Skeletal muscle cell (primary cell): ENCODE measurements at regions not wholly inside any gene's neighbourhood (a gene's known extent, or its start where the extent isn't known, plus 50 kb on each side); places are given as distances from the start of the nearest gene placed in this dataset.
"Not testable (repeated sequence)": the region's sequence is repeated elsewhere in the genome, so short reads cannot be mapped to it uniquely, and the experiment has no call there.

Experiments used
- DNase-seq: peaks from one replicate; pipeline ENCODE4 v3.0.0-alpha.2; 2010; ENCODE audit warnings: low read depth
- H3K4me3 ChIP-seq: 2 replicates; pipeline ENCODE4 v1.5.1; 2011; ENCODE audit warnings: low read depth, mild to moderate bottlenecking, control low read depth, low read length, moderate library complexity

- no peak for DNase-seq
These were observed 74.0 kb upstream of the TRPM1 start for GRCh38 chr15:31175484-31175883.

GRCh38 chr15:31177951-31178350 is 76.4 kb upstream of the TRPM1 start:
- DNase-seq = no peak
- no peak overlapping the region for H3K4me3 ChIP-seq

More at GRCh38 chr15:31175484-31175883, 74.0 kb upstream of the TRPM1 start:
- no peak overlapping the region for H3K4me3 ChIP-seq

DNA sequence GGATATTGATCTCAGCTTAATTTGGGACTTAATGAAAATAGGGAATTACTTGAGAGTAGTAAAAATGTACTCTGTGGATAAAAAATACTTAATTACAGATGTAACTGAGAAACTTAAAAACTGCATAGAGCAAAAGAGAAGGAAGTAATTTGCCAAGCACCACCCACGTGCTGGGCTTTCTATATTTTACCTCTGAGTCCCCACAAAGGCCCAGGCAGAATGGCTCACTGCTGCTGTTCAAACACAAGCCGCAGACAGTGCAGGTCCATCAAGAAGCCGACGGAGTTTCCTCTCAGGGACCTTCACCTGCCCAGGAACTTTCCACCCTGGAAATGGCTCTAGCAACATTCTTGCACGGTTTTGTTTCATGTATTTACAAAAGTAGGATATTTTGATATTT is 77.2 kb upstream of the TRPM1 start:
- DNase-seq = no peak
- no peak overlapping the region for H3K4me3 ChIP-seq

DNA sequence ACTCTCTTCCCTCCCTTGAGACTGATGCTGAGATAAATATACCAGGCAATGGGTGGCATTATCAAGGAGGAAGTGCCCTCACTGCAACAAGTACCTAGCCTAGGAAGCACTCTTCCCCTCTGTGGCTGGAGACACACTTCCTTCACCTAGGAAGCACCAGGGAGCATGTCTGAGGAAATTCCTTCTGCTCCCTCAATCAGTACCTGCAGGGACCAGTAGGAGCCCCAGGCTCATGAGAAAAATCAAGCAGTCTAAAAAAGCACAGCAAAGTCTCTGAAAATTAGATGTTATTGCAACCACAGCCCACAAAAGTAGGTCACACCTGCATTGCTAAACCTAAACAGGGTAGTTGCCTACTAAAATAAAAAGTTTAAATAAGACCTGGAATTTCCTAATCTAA is 78.2 kb upstream of the TRPM1 start:
- H3K4me3 ChIP-seq = no peak overlapping the region
- no peak for DNase-seq

DNA sequence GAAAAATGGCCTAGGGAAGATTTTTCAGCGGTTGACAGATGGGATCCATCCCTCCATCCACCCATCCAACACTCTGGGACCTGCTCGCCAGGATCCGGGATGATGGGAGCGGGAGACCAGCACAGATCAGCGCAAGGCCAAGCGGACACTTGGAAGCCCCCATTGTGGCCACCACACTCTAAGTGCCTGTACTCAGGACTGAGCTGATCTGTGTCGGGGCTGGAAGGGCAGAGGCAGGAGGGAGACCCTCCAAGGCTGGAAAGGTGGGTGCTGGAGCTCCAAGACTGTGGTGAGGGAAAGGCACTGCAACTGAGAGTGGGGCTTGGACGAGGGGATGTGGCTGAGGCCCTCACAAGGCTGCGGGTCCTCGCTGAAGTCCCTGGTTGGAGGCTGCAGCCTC is 91.8 kb upstream of the TRPM1 start:
- H3K4me3 ChIP-seq = no peak overlapping the region
- no peak for DNase-seq

GRCh38 chr15:31195871-31196270 is 94.3 kb upstream of the TRPM1 start:
- no peak for DNase-seq
- H3K4me3 ChIP-seq = no peak overlapping the region

GRCh38 chr15:31197497-31198414 is 96.2 kb upstream of the TRPM1 start:
- DNase-seq = no peak
- H3K4me3 ChIP-seq = no peak overlapping the region

GRCh38 chr15:31200735-31201151 is 99.2 kb upstream of the TRPM1 start:
- no peak for DNase-seq
- H3K4me3 ChIP-seq = no peak overlapping the region

DNA sequence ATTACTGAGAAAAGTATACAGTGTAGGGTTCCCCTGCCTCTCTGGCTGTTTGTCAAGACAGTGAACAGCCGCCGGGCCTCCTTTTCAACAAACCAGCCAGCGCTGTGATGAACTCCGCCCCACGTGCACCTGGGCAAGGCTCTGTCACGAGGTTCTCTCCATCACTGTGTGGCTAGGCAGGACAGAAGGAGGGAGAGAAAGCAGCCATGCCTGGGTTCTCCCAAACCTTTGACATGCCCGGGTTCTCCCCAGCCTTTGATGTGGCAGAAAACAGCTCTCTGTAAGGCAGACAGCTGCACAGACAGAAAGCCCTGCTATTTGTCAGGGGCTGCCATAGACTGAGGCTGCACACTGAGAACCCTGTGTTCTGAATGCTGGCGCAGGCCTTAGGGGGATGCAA is 101.4 kb upstream of the TRPM1 start:
- DNase-seq = no peak
- no peak overlapping the region for H3K4me3 ChIP-seq

DNA sequence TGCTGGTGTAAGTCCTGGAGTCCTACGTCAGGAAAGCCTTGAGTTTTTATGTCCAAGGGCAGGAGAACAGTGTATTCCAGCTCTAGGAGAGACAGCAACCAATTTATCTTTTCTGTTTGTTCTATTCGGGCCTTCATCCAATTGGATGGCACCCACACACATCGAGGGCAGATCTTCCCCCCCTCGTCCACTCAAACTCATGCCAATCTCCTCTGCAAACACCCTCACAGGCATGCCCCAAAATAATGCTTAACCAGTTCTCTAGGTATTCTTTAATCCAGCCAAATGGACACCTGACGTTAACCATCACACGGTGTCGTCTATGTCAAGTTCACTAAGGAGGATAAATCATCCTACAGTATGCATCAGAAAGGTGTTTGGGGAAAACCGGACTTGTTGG is 102.5 kb upstream of the TRPM1 start:
- no peak for DNase-seq
- no peak overlapping the region for H3K4me3 ChIP-seq

DNA sequence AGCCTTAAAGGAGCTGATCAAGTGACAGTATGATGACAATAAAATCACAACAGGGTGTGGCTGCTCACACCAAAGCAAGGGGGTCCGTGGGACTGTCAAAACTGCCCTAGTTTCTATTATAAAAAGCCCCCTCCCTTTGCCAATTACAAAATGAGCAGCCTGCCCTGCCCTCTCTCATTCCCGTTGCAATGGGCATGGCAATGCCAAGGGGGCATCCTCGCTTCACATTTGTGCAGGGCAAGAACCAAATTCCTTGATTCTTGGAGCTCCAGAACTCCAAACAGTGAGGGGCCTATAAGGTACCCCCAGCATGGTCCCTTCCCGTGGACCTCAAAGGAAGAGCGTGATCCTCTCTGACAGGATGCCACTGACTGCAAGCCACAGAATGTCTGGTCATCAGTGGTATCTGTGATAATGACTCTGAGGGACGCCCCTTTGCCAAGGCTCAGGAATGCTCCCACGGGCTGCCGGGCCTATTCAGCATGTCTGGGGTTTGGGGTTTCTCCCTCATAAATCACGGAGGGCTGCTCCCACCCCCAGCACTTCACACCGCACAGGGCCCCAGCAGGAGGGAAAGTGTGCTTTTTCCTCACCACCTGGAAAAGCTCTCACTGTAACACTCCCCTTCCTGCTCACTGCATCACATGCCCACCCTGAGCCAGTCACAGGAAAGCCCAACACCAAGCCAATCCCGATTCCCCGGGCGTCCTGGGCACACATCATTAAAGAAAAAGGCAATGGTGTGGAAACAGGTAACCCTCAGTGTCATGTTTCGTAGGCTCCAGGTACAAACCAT is 105.1 kb upstream of the TRPM1 start:
- DNase-seq = no peak
- no peak overlapping the region for H3K4me3 ChIP-seq

GRCh38 chr15:31207246-31207645 is 105.7 kb upstream of the TRPM1 start:
- no peak overlapping the region for H3K4me3 ChIP-seq
- no peak for DNase-seq

- not testable (repeated sequence) for H3K4me3 ChIP-seq, DNase-seq
These were observed 106.3 kb upstream of the TRPM1 start for GRCh38 chr15:31207861-31208260.

DNA sequence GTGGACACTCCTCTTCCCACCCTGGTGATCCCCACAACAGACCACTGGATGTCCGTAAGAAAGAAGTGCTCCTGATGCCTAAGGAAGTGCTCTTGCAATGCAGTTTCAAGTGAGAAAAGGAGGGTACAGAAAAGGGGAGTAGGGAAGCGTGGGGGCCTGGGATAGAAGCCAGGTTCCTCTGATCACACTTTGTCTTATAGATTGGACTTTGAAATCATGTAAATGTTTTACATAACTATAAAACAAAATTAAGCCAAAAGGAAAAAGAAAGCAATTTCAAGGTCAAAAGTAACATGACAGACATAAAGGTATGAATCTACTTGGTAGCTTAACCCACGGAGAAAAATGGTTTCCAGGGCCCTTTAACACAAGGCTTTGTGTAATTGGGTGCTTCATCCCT is 107.3 kb upstream of the TRPM1 start:
- no peak for DNase-seq
- no peak overlapping the region for H3K4me3 ChIP-seq

DNA sequence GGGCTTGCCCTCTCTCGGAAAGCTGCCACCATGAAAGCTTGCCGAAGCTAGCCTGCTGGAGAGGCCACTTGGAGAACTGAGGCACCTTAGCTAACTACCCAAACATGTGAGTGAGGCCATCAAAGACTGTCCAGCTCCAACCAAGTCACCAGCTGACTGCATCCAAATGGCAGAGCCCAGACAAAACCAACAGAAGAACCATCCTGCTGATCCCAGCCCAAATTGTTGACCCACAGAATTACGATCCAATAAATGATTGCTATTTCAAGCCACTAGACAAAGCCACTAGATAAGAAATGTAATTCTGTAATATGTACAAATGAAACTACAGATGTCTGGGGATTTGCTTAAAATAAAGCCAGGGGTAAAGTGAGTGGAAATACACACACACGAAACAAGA is 109.8 kb upstream of the TRPM1 start:
- no peak overlapping the region for H3K4me3 ChIP-seq
- no peak for DNase-seq

DNA sequence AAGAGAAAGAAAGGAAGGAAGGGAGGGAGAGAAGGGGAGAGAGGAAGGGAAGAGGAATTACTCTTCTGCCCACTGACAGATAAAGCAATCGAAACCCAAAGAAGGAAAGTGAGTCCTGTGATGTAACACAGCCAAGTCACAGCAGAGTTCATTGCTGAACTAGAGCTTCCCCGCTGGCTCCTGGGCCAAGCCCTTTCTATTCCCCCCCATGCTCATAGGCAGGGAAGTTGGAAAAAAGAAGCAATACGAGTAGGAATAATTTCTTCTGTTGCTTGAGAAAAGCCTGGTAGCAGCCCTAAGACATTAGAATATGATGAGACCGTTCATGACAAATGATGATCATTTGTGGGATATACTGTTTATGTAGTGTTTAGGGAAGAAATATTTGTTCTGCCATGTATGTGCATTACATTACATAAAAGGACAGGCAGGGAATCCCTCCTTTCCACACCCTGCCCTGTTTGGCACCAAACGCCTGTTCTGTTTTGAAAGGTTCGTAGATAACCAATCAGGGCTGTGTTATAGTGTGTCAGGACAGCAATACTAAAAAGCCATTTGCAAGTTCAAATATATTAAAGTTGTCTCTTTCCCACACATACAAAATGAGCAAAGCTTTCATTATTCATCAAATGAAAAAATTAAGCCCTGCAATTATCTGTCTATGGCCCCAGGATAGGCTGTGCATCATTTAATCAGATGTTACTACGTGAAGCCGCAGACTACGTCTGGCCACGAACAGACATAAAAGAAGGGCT is 111.0 kb upstream of the TRPM1 start:
- DNase-seq = no peak
- no peak overlapping the region for H3K4me3 ChIP-seq

GRCh38 chr15:31214158-31214863 is 112.3 kb upstream of the KLF13 start:
- H3K4me3 ChIP-seq = no peak overlapping the region
- DNase-seq = no peak

GRCh38 chr15:31214864-31215489 is 111.7 kb upstream of the KLF13 start:
- DNase-seq = no peak
- no peak overlapping the region for H3K4me3 ChIP-seq
